Spleen (tissue), 11 donors: ENCODE measurements at regions not wholly inside any gene's neighbourhood (a gene's known extent, or its start where the extent isn't known, plus 50 kb on each side); places are given as distances from the start of the nearest gene placed in this dataset.

ENCODE experiments used
- DNase-seq: peaks from one replicate; pipeline ENCODE4 v3.0.0-alpha.2; 2020
- H3K27ac ChIP-seq, 8 donors: fragments of 200-600 bp; sonication (generic) in 7 of 8; 1 replicate in 4 of 8; 2 replicates in 4 of 8; pipeline versions ENCODE4 v1.5.0 to v1.8.0; 2016 to 2021; ENCODE audit warnings: inconsistent platforms in 4 of 8, mild to moderate bottlenecking in 4 of 8, moderate library complexity in 1 of 8
- H3K27me3 ChIP-seq, 7 donors: fragments of 200-600 bp; sonication (generic) in 6 of 7; replicated peaks in 1 of 7; 1 replicate in 4 of 7; 2 replicates in 3 of 7; pipeline versions ENCODE4 v1.5.0 to v1.8.0; 2016 to 2021; ENCODE audit warnings: inconsistent platforms in 3 of 7, mild to moderate bottlenecking in 1 of 7
- H3K36me3 ChIP-seq, 6 donors: fragments of 200-600 bp; sonication (generic) in 5 of 6; 1 replicate in 4 of 6; 2 replicates in 2 of 6; pipeline versions ENCODE4 v1.5.0 to v1.8.0; 2016 to 2021; ENCODE audit warnings: inconsistent platforms in 2 of 6
- H3K4me1 ChIP-seq, 6 donors: fragments of 200-600 bp; sonication (generic) in 5 of 6; 1 replicate in 3 of 6; 2 replicates in 3 of 6; pipeline versions ENCODE4 v1.5.0 to v1.8.0; 2016 to 2021; ENCODE audit warnings: inconsistent platforms in 3 of 6
- H3K4me3 ChIP-seq, 8 donors: fragments of 200-600 bp; sonication (generic) in 7 of 8; 1 replicate in 4 of 8; 2 replicates in 4 of 8; pipeline versions ENCODE4 v1.5.0 to v1.8.0; 2016 to 2021; ENCODE audit warnings: inconsistent platforms in 4 of 8, mild to moderate bottlenecking in 4 of 8, moderate library complexity in 2 of 8
- H3K9me3 ChIP-seq, 8 donors: fragments of 200-600 bp; sonication (generic) in 7 of 8; 1 replicate in 4 of 8; 2 replicates in 4 of 8; pipeline versions ENCODE4 v1.5.0 to v1.8.0; 2016 to 2021; ENCODE audit warnings: inconsistent platforms in 4 of 8
- CTCF ChIP-seq, 11 experiments: fragments of 200-600 bp in 7 of 11; fragments of 450-650 bp in 4 of 11; sonication (generic) in 4 of 11; IDR thresholded peaks in 8 of 11; conservative IDR thresholded peaks in 3 of 11; 1 replicate in 7 of 11; 2 replicates in 4 of 11; pipeline versions ENCODE4 v1.4.0 to v1.8.0; 2016 to 2021; ENCODE audit warnings: antibody characterized with exemption in 11 of 11, inconsistent platforms in 4 of 11, mild to moderate bottlenecking in 1 of 11
- POLR2A ChIP-seq, 3 donors: fragments of 450-650 bp; IDR thresholded peaks; one replicate each; pipeline ENCODE4 v1.5.1; 2017; ENCODE audit warnings: antibody characterized with exemption in 3 of 3, mild to moderate bottlenecking in 1 of 3
- POLR2AphosphoS5 ChIP-seq, 3 donors: sonication (generic); formaldehyde crosslinking; IDR thresholded peaks; one replicate each; pipeline ENCODE4 v1.5.1; 2017; ENCODE audit warnings: antibody characterized with exemption in 3 of 3
- WGBS, 5 donors: extraction: QIAGEN DNeasy Blood & Tissue Kit in 3 of 5; methylation state at CpG; one replicate each; pipeline versions ENCODE4 v1.1.5 to v1.1.7; 2013 to 2018; 5-methylcytosine and 5-hydroxymethylcytosine counted together
- intact Hi-C: fragments of 100-400 bp; cut with DNase I; formaldehyde crosslinking; loops from one replicate; pipeline ENCODE4 v1.15.0; 2023; ENCODE audit warnings: low total_unique reads
- donor health status: healthy with polysubstance abuse.
- donor health status: DM: no; HTN: no; CAD: no; lungs with moderate emphysema.
- donor health status: DM: no; HTN: no; CAD: no.
- donor health status: Bipolar disorder and iron deficiency.
- donor health status: healthy.
- donor health status: DM: no; HTN: no; CAD: no.
- donor health status: DM: yes; HTN: yes; CAD: no.

- Histone ChIP-seq H3K9me3 (no peaks in the 10 kb centered on the region), H3K4me3 (no peak overlapping the region), H3K36me3 (no peaks in the 10 kb centered on the region), H3K27ac (no peak overlapping the region), H3K27me3 (no peaks in the 10 kb centered on the region), H3K4me1 (no peaks in the 10 kb centered on the region)
- intact Hi-C loops: no loop called here
- TF ChIP-seq CTCF (IDR thresholded peaks at IDR 0.05 in 8 of 11, conservative IDR thresholded peaks at IDR 0.05 in 3 of 11) (no peak), POLR2A (IDR thresholded peaks at IDR 0.05) (no peak), POLR2AphosphoS5 (IDR thresholded peaks at IDR 0.05) (peak in 1 of 3 donors; percentile 28)
- 82 to 91% (median 86%) methylated on average over 17 of the region's 17 CpGs for WGBS, 5 donors
- DNase-seq: no peak
Observed at GRCh38 chr16:11470676-11471415, 115.9 kb downstream of the LITAF start.

GRCh38 chr16:11471548-11471947 lies 115.2 kb downstream of the LITAF start:
- no peaks in the 10 kb centered on the region for H3K9me3 ChIP-seq
- no peak overlapping the region for H3K4me3 ChIP-seq
- H3K27ac ChIP-seq: no peak overlapping the region
- no peaks in the 10 kb centered on the region for H3K36me3 ChIP-seq
- peak in 1 of 3 donors; percentile 21 for TF ChIP-seq POLR2AphosphoS5 (IDR thresholded peaks at IDR 0.05)
- TF ChIP-seq POLR2A (IDR thresholded peaks at IDR 0.05): no peak
- no peak for TF ChIP-seq CTCF (IDR thresholded peaks at IDR 0.05 in 8 of 11, conservative IDR thresholded peaks at IDR 0.05 in 3 of 11)
- intact Hi-C loops: no loop called here
- WGBS, 5 donors: 86 to 94% (median 93%) methylated on average over 7 to 12 of the region's 12 CpGs
- H3K4me1 ChIP-seq: no peaks in the 10 kb centered on the region
- DNase-seq: no peak
- H3K27me3 ChIP-seq: no peaks in the 10 kb centered on the region

- Histone ChIP-seq H3K27me3 (no peaks in the 10 kb centered on the region), H3K36me3 (no peaks in the 10 kb centered on the region), H3K9me3 (no peaks in the 10 kb centered on the region), H3K4me1 (no peaks in the 10 kb centered on the region), H3K27ac (no peak overlapping the region), H3K4me3 (no peak overlapping the region)
- DNase-seq: no peak
- 73 to 97% (median 95%) methylated on average over 4 of the region's 4 CpGs for WGBS, 5 donors
- intact Hi-C loops: no loop called here
- TF ChIP-seq POLR2A (IDR thresholded peaks at IDR 0.05) (no peak), CTCF (IDR thresholded peaks at IDR 0.05 in 8 of 11, conservative IDR thresholded peaks at IDR 0.05 in 3 of 11) (no peak), POLR2AphosphoS5 (IDR thresholded peaks at IDR 0.05) (no peak)
Observed at GRCh38 chr16:11472410-11472809, 114.3 kb downstream of the LITAF start.

- intact Hi-C loops: no loop called here
- H3K36me3 ChIP-seq: no peaks in the 10 kb centered on the region
- H3K27me3 ChIP-seq: no peaks in the 10 kb centered on the region
- 82 to 95% (median 87%) methylated on average over 9 of the region's 9 CpGs for WGBS, 5 donors
- no peaks in the 10 kb centered on the region for H3K4me1 ChIP-seq
- H3K27ac ChIP-seq: no peak overlapping the region
- no peaks in the 10 kb centered on the region for H3K9me3 ChIP-seq
- no peak for TF ChIP-seq CTCF (IDR thresholded peaks at IDR 0.05 in 8 of 11, conservative IDR thresholded peaks at IDR 0.05 in 3 of 11)
- no peak for TF ChIP-seq POLR2A (IDR thresholded peaks at IDR 0.05)
- no peak for TF ChIP-seq POLR2AphosphoS5 (IDR thresholded peaks at IDR 0.05)
- no peak overlapping the region for H3K4me3 ChIP-seq
- no peak for DNase-seq
Observed at GRCh38 chr16:11472851-11473250, 113.9 kb downstream of the LITAF start.
